LoVo (cell line): ENCODE measurements at regions not wholly inside any gene's neighbourhood (a gene's known extent, or its start where the extent isn't known, plus 50 kb on each side); places are given as distances from the start of the nearest gene placed in this dataset.
"Not testable (repeated sequence)": the region's sequence is repeated elsewhere in the genome, so short reads cannot be mapped to it uniquely, and the experiment has no call there.

Experiments
- DNase-seq: peaks from one replicate; pipeline ENCODE4 v3.0.0-alpha.2; 2016; ENCODE audit warnings: low spot score

DNA sequence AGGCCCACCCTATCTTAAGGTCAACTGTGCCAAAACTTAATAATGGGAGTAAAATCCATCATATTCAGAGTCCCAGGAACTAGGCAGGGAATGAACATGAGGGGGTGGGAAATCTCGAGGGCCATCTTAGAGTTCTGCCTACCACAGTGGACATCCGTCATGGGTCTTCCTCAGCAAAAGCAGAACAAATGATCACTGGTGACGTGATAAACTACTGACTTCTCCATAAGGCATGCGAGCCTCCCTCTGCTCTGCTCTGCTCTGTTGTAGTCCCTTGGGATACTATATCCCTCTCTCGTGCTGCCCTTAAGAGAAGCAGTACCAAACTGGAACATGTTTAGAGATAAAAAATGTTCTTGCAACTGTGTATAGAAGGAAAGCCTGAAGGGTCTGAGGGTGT lies 603.8 kb downstream of the TTLL7 start:
- not testable (repeated sequence) for DNase-seq

DNA sequence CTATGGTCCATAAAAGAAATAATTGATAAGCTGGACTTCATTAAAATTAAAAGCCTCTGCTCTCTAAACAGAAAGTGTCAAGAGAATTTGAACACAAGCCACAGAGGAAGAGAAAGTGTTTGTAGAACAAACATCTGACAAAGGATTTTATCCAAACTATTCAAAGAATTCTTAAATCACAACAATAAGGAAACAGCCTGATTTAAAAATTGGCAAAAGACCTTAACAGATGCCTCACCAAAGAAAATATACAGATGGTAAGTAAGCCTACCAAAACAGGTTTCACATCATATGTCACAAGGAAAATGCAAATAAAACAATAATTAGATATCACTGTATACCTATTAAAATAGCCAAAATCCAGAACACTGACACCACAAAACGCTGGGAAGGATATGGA lies 612.0 kb downstream of the TTLL7 start:
- not testable (repeated sequence) for DNase-seq

DNA sequence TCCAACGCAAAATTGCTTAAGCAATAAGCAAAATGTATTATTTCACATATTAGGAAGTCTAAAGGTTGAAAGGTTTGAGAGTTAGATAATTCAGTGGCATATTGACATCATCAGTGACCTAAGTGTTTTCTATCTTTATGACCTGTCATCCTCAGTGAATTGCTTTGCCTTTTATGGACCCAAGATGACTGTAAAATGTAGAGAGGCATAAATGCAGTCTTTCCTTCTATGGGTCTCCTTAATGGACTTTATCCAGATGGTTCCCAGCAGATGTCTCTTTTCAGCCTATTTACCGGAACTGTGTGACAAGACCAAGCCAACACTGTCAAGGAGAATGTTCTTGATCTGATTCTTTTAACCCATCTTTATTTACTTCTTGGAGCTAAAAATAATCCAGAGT lies 615.8 kb downstream of the TTLL7 start:
- DNase-seq, result not testable (repeated sequence)

DNA sequence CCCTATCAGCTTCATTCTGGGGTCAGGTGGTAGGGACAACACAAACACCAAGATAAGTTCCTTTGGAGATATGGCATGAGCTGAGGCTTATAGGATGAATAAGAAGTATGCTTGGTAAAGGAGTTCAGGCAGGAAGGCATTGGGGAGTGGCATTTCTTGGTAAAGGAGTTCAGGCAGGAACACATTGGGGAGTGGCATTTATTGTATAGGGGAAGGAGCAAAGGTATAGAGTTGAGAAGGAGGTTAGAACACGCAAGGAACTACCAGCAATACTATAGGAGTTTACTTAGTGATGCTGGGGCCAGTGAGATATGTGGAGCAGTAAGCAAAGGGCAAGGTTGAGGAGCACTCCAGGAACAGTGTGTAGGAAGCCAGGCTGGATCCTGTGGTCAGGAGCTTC lies 625.9 kb downstream of the TTLL7 start:
- not testable (repeated sequence) for DNase-seq

DNA sequence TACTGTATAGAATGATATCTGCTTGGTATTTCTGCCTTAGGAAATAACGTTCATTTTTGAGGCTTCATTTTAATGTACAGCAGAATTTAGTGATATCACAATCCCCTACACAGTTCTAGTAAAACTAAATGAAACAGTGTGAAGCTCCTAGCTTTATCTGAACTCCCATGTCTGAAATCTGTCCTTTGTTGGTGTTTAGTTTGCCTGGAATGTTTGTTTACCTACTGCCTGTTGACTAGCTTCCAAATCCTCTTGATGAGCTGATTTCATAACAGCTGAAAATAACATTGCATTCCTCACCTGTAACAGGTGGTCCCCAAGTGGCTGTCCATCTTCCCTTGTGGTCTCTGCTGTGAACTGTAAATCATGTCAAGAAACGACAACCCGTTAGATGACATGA lies 629.1 kb downstream of the TTLL7 start:
- DNase-seq, result not testable (repeated sequence)

DNA sequence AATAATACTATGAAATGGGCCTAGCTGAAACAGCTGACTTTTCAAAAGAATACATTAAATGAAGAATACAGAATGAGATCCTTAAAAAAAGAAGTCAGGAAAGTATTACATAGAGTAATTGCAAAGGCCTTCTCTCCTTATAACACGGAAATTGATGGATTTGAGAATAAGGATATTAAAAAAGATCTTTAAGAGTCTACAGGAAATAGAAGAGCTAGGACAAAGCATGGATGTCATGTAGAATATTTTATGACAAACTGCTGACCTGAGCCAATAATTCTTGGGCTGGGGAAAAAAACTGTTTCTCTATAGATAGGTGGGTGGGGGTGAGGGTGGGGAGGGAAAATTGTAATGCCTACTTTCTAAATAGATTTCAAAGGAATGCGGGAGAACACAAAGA lies 633.6 kb downstream of the TTLL7 start:
- not testable (repeated sequence) for DNase-seq

DNA sequence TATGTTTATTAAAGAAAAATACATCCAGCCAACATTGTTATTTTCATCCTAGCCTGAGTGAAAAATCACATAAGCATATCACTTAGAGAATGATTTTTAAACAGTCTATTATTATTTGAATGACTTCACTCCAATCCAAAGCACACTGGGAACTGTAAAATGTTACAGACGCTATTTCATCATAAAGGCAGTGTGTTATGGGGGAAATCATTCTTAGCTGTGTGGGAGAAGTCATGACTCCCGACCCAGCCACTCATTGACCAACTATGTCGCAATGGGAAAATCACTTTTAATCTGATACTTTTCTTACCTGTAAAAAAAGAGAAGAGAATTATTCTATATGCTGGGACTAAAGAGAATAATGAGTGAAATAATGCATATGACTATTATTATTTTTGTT lies 653.6 kb downstream of the TTLL7 start:
- not testable (repeated sequence) for DNase-seq

DNA sequence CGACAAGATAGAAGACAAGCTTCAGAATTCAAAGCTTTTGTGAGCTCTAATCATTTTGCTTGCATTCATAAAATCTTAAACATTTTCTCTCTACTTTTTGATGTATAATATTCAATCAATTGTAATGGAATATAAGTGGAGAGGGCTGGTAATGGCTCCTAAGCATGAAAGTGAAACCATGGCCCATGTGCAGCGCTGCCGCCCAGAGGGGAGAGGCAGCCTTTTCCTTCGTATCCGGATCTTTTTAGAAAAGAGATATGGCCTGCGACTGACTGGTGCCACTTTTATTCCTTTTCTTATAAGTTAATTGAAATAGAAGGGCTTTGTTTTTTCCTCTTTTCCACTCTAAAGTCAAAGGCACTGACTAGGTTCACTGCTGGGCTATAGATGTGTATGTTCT lies 655.2 kb downstream of the TTLL7 start:
- not testable (repeated sequence) for DNase-seq

DNA sequence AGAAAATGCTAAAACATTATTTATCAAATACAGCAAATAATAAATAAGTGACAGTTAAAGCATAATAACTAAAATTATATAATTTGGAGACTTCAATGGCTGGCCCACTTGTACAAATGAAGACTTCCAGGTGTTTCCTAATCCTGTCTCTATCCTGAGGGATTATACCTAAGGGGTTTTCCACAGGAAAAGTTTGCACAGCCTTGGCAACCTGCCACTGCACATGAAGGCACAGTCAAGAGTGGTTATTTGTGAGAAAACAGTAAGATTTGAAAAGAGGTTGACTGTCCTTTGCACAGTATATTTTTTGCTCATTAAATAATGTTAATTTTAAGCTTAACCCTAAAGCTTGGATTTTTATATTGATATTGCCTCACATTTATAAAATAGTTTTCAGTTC lies 655.9 kb downstream of the TTLL7 start:
- DNase-seq, result not testable (repeated sequence)

DNA sequence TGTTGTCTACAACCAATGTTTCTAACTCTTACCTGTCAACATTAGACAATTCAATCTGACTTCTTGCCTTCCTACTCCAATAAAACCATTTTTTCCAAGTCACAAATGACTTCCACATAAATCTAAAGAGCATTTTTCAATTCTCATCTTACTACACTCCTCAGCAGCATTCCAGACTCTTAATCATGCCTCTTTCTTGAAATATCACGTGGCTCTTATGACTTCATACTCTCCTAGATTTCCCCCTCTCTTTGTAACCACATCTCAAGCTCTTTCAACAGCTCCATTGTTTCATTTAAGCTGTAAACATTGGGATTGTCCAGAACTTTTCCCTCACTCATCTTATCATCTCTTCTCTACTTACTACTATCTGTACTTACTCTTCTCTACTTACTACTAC lies 666.6 kb downstream of the TTLL7 start:
- DNase-seq, result not testable (repeated sequence)

DNA sequence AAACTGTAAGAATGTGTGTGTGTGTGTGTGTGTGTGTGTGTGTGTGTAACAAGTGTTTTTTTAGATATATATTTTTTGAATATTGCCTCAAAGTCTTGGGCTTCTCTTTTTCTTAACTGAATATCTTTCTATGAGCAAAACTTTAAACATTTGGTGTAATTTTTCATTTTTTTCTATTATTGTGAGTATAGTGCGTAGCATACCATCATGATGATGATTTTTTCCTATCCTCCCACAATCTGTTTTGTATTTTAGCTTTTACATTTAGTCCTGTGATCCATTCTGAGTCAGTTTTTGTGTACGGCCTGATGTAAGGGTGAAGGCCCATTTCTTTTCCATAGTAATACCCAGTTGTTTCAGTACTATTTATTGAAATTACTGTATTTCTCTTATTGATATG lies 680.6 kb downstream of the TTLL7 start:
- no peak for DNase-seq

DNA sequence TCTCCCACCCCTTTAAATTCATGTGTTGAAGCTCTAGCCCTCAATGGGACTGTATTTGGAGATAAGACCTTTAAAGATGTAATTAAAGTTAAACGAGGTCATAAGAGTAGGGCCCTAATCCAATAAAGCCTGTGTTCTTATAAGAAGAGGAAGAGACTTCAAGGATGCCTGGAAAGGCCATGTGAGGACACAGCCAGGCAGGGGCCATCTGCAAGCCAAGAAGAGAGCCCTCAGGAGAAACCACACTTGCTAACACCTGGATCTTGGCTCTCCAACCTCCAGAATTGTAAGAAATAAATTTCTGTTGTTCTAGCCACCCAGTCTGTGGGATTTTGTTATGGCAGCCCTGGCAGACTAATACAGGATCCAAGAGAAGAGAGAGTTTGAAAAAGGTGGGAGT lies 683.5 kb downstream of the TTLL7 start:
- not testable (repeated sequence) for DNase-seq

DNA sequence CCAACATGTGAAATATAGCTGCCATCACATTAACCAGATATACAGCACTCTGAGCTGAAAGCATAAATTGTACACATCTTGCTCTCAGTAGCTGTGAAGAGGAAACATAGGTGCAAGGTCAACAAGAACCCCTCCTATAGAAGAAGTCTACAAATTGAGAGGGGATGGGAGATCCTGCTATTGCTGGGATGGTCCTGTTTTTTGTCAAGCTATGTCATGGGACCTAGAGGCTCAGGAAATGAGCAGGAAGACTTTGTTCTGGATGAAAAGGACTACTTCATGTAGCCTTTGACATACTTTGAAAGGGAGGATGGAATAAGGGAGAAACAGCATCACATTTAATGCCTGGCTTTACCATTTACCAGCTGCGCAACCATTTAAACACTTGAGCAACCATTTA lies 688.8 kb downstream of the TTLL7 start:
- DNase-seq, result not testable (repeated sequence)

DNA sequence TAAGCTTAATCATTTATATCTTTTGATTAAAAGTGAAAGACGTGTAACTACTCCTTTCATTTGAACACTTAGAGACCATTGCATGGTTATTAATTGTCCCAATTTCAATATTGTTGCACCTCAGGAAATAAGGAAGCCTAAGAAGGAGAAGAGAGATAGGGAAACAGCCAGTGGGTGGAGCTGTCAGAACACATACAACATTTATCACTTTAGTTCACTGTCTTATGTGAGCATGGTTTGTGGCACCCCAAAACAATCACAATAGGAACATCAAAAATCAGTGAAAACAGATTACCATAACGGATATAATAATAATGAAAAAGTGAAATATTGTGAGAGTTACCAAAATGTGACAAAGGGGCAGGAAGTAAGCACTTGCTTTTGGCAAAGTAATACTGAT lies 689.9 kb downstream of the TTLL7 start:
- DNase-seq, result not testable (repeated sequence)

DNA sequence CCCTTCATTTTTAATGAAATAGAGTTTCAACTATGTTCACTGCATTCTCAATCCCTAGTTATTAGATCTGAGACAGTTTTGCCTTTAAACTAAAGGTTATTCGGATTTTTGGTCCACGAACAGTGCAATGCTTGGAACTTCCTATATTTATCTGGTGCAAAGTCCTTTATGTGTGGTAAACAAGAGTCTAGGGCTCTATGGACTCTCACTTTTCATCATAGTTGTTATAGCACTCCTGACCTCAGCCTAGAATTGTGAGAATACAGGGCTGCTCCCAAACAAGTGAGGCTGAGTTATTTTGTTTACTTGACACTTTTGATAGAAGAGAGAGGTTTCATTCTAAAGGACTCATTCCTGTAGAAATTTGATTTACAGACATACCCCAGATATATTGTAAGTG lies 692.1 kb downstream of the TTLL7 start:
- DNase-seq, result not testable (repeated sequence)

DNA sequence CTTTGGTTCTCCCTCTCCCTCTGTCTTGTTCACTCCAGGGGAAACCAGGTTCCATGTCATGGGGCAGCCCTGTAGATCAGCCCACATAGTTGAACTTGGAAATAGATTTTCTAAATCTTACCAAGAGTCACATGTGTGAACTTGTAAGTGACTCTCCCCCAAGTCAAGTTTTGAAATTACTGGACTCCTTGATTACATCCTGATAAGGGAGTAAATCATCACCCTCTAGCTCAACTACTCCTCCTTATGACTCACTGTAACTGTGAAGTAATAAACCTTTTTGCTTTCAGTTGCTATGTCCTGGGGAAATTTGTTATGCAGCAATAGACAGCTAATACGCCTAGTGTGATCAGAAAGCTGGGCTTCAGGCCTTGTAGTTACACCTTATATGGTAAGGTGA lies 703.3 kb downstream of the TTLL7 start:
- not testable (repeated sequence) for DNase-seq

DNA sequence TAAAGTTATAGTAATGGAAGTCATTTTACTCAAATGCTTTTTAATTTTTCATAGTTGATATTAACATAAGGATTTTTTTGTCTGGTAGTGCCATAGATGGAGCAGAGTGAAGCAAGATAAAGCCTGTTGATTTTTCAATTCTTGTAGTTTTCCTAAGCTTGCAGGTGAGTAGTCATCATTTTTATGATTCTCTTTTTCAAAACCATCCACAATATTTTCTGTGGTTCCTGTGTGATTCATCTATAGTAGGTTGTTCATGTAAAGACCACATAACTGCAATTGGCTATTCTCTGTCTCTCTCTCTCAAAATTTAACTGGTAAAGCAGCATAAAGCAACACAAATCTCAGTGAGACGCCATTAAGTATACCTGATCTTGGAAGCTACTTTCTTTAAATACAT lies 711.5 kb downstream of the TTLL7 start:
- not testable (repeated sequence) for DNase-seq

DNA sequence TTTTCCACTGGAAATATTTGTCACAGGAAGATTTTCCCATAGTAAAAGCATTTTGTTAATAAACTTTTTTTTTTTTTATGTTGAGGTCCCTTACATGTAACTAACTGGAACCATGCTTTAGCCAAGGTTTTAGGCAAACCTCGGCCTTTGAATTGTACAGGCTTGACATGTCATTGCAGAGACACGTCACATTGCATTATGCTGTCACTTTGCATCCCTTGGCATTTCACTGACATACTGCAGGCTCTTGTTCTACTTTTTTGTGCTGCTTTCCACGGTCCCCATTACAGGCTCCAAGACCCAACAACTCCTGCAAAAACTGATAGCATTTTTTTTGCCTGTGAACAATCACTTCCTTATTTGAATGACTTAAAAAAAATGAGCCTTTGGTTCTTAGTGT lies 724.3 kb downstream of the TTLL7 start:
- not testable (repeated sequence) for DNase-seq

DNA sequence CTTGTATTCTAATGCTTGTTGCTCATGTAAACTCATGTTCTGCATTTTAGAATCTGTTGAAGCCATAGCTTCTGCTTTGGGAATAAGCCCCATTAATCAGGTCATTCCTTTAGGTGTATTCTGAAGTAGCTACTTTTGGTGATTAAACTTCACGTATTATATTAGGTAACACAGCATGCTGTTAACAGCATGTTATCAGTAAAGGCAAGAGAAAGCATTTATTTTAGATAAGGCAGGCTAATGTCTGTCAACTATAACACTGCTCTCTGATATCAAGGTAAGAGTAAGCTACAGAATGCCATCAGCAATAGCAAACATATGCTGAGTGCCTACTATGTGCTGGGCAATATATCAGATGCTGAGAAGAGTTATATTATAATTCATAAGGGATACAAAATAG lies 726.4 kb downstream of the TTLL7 start:
- DNase-seq, result not testable (repeated sequence)

DNA sequence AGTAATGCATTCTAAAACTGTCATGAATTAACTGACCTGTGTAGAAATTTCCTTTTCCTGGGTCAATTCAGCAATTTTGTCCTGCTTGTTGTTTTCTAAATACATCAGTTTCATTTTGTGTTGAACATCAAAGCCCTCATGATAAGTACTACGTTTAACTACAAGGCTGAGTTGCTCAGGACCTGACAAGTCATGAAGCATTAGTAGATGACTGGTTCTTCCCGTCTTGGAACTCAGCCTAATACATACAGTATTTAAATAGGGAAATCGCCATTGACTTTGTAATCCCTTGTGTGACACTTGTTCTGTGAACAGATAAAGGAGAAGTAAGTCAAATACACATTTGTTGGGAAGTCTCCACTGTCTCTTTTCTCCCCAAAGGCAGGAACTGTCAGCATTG lies 727.1 kb downstream of the TTLL7 start:
- not testable (repeated sequence) for DNase-seq

DNA sequence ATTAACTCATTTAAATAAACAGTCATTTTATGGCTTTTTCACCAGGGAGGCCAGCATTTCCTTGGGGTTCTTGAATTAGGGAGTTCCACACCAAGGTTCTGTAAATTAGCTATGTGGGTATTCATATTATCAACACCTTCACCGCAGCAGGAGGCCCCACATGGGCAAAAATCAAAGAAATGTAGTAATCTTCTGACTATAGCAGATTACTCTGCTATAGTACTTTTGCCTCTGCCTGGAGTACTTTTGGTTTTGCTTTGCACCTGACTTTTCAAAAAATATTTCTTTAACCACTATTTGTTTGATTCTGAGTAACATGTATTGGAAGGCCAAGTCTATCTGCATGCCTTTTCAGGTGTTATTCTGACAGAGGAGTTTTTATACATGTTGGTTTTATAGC lies 728.1 kb downstream of the TTLL7 start:
- DNase-seq, result not testable (repeated sequence)

DNA sequence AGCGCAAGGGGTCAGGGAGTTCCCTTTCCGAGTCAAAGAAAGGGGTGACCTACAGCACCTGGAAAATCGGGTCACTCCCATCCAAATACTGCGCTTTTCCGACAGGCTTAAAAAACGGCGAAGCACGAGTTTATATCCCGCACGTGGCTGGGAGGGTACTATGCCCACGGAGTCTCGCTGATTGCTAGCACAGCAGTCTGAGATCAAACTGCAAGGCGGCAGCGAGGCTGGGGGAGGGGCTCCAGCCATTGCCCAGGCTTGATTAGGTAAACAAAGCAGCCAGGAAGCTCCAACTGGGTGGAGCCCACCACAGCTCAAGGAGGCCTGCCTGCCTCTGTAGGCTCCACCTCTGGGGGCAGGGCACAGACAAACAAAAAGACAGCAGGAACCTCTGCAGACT lies 735.1 kb downstream of the TTLL7 start:
- not testable (repeated sequence) for DNase-seq

DNA sequence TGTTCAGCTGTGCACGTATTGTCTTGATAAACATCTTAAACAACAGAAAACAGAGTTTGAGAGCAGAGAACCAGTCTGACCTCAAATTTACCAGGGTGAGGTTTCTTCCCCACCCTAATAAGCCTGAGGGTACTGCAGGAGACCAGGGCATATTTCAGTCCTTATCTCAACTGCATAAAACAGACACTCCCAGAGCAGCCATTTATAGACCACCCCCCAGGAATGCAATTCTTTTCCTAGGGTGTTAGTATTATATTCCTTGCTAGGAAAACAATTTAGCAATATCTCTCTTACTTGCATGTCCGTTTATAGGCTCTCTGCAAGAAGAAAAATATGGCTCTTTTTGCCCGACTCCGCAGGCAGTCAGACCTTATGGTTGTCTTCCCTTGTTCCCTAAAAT lies 747.2 kb downstream of the TTLL7 start:
- DNase-seq, result not testable (repeated sequence)

DNA sequence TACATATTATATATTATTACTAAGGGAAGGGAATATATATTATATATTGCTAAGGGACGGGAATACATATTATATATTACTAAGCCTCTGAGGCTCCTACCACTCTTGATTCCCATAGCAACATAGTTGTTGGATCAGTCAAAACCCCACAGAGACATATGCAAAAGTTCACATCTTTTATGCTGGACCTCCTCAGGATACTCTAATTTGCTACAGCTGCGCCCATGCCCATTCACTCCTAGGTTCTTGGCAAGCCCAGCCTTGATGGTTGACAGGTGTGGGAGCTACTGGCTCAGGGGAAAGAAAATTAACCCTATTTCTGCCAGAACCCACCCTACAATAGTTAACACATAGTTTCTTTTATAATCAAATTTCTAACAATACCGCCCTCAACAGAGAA lies 752.2 kb downstream of the TTLL7 start:
- DNase-seq, result not testable (repeated sequence)

DNA sequence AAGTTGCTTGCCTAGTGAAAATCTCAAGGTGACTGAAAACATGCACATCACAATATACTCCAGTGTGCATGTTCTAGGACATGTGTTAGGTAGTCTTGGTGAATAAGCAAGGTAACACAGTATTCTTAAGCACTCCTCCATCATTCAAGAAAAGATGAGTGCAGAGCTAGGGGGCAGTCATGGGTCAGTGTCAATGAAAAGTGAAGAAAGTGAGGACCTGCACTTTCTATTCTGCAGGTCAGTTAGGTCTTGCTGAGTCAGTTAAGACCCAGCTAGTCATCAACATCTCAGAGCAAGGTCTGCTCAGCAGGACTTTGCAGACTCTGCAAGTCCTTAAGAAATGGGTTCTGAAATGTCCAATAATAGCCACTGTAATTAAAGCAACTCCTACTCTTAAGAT lies 754.1 kb downstream of the TTLL7 start:
- not testable (repeated sequence) for DNase-seq
